Activated CD4-positive, alpha-beta T cell treated with anti-CD3 and anti-CD28 coated beads for 48 hours (primary cell): ENCODE measurements at regions not wholly inside any gene's neighbourhood (a gene's known extent, or its start where the extent isn't known, plus 50 kb on each side); places are given as distances from the start of the nearest gene placed in this dataset.
"Not testable (repeated sequence)": the region's sequence is repeated elsewhere in the genome, so short reads cannot be mapped to it uniquely, and the experiment has no call there.

Experiments
- DNase-seq: peaks from one replicate; pipeline ENCODE4 v3.0.0-alpha.2; 2020

GRCh38 chr3:106083207-106083606, 214.4 kb upstream of the CBLB start:
- DNase-seq, result no peak

GRCh38 chr3:106083854-106084253, 215.0 kb upstream of the CBLB start:
- no peak for DNase-seq

GRCh38 chr3:106086038-106086437, 217.2 kb upstream of the CBLB start:
- no peak for DNase-seq

- DNase-seq, result no peak
Observed at GRCh38 chr3:106086636-106087035, 217.8 kb upstream of the CBLB start.

DNA sequence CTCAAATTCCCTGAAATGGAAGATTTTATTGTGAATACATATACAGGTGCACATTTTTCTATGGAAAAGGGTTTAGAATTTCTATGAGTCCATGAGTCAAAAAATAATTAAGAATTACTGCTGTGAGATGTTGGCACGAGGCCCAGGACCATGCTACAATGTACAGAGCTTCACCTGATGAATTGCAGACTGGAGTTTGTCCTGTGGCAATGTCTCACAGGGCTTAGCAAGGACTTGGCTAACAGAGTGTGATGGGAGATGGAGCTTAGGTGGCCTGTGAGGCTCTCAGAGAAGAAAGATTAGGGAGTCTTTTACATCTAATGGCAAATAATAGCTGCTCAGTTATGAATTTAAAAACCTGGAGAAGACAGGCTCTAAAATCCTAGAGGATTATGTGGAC, 219.5 kb upstream of the CBLB start:
- DNase-seq, result no peak

DNA sequence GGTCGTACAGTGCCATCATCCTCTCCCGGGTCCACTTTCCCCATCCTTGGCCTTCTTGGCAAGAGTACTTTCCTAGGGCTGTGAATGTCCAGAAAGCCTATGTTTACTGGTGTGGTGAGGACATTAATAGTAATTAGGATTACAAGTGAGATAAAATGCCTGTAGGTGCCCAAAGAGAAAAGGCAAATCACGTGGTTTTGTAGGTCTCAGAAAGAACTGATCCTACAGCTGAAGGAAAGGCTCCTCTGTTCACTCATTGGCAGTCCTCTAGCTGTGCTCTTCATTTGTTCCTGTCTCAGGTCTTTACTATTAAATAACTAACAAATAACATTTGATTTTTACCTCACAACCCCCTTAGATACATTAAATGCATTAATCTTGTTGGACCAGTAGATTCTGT, 220.1 kb upstream of the CBLB start:
- DNase-seq, result no peak

DNA sequence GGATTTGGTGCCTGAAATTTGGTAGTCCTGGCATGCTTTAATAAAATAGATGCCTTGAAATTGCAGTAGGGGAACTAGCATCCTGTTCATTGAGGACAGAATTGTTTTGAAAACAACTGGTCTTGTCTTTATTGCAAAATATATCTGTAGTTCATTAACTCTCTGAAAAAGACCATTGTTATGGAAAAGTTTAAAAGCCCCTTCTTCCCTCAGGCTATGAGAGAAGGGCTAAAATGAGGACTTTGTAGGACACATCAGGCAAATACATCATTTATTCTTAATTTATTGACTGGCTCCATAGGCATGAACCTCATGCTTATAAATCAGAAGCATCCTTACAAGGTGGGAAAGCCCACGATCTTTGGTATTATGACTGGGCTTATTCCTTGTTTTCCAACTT, 221.0 kb upstream of the CBLB start:
- DNase-seq, result no peak

DNA sequence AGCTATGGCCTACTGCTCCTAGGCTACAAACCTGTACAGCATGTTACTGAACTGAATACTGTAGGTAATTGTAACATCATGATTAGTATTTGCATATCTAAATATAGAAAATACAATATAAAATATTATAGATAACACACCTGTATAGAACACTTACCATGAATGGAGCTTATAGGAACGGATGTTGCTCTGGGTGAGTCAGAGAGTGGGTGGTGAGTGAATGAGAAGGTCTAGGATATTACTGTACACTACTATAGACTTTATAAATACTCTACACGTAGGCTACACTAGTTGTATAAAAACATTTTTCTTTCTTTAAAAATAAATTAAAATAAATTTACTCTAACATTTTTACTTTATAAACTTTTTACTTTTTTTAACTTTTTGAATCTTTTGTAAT, 224.0 kb upstream of the CBLB start:
- peak; percentile 14 for DNase-seq

GRCh38 chr3:106093616-106094015, 224.8 kb upstream of the CBLB start:
- no peak for DNase-seq

- DNase-seq, result no peak
Observed at GRCh38 chr3:106097817-106098435, 229.1 kb upstream of the CBLB start.

GRCh38 chr3:106103383-106103782, 234.6 kb upstream of the CBLB start:
- no peak for DNase-seq

- DNase-seq, result no peak
Observed at GRCh38 chr3:106104078-106104477, 235.3 kb upstream of the CBLB start.

DNA sequence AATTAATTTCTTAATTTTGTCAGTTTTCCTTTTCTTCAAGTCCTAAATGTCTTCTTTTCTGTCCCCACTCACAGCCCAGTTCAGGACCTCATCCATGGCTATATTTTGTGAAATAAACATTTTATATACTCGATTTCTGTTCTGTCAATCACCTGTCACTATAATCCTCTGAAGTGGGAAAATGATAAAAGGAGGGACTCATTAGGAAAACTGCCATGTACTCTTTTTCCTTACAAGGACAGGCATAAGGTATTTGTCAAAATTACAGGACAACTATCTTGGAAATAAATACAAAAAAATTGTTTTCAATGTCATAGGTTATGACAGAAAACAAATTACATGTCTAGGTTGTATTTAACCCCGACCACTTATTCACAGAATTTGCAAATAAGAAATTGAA, 240.1 kb upstream of the CBLB start:
- DNase-seq, result no peak

GRCh38 chr3:106112561-106112960, 243.7 kb upstream of the CBLB start:
- DNase-seq, result not testable (repeated sequence)

DNA sequence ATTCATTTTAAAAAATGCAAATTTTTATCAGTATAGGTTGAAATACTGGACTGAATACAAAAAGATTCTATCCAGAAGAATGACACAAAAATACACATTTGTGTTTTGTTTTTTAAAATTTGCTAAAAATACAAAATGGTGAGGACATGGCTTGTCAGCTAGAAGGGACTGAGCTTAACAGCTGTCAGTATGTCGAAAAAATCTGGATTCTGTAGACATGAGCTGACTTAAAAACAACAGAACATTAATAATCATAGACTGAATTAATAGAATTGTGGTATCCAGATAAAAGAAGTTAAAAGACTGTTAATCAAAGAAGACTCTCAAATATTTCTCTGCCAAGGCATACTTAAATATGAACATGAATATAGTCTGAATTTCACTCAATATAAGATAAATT, 244.9 kb upstream of the CBLB start:
- no peak for DNase-seq

DNA sequence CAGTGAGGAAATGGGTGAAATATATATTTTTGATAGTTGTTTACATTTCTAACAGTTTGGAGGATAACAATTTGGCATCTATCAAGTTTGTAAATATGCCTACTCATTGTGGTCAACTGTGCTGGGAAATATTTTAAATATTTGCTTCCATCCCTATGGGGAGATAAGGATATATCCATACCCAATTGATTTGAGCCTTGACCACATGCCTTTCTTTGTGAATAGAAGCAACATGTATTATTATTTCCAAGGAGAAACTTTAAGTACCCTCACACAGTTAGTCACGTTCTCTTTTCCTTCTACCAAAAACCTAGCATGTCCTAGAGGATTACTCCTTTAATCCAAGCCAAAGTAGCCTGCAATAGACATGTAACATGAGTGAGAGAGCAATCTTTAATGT, 245.4 kb upstream of the CBLB start:
- DNase-seq, result no peak

DNA sequence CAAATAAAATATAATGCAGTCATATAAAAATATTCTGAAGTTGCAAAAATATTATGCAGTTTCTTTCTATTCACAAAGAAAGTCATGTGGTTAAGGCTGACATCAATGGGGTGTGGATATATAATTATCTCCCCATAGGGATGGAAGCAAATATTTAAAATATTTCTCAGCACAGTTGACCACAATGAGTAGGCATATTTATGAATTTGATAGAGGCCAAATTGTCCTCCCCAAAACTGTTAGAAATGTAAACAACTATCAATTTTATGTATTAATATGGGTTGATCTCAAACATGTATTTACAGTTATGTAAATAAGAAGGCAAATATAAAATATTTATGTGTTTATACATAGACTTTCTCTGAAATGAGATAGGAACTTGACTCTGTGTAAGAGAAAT, 246.0 kb upstream of the CBLB start:
- DNase-seq, result no peak

GRCh38 chr3:106115557-106115956, 246.7 kb upstream of the CBLB start:
- no peak for DNase-seq

DNA sequence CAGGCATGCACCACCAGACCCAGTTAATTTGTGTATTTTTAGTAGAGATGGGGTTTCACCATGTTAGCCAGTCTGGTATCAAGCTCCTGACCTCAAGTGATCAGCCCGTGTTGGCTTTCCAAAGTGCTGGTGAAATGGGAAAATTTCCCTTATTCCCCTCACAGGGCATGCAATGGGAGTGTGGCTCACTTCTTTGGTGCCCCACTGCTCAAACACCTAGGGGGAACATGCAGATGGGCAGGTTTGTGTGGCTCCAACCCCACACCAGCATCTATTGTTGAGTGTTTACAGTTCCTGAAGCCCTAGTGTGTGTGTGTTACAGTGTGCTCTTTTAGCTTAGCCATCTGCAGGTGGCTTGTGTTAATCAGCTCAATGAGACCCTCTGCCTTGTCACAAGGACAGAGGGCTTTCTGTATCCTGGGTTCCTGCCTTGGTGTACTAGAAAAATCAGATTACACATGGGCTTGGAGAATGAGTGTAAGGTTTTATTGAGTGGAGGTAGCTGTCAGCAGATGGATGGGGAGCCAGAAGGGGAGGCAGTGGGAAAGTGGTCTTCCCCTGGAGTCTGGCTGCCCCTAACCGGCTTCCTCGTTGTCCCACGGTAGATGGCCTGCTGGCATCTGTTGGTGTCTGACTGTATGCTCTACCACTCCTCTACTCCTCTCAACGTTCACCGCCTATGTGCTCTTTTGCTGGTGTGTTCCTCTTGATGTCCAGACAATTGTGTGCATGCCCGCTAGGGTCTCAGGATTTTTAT, 248.1 kb upstream of the CBLB start:
- DNase-seq, result no peak

DNA sequence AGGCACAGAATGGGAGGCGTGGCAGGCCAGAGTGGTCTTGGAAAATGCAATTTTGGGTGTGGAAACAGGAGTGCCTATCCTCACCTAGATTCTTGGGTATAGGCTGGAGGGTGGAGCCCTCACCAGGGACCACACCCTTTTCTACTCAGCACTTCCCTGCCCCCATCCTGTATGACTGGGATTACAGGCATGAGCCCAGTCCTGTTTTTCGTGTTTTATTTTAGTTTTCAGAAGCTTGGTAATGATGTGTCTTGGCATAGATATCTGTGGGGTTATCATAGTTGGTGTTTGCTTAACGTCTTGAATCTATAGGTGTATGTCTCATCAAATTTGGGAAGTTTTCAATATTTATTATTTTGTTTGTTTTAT, 248.7 kb upstream of the CBLB start:
- no peak for DNase-seq

DNA sequence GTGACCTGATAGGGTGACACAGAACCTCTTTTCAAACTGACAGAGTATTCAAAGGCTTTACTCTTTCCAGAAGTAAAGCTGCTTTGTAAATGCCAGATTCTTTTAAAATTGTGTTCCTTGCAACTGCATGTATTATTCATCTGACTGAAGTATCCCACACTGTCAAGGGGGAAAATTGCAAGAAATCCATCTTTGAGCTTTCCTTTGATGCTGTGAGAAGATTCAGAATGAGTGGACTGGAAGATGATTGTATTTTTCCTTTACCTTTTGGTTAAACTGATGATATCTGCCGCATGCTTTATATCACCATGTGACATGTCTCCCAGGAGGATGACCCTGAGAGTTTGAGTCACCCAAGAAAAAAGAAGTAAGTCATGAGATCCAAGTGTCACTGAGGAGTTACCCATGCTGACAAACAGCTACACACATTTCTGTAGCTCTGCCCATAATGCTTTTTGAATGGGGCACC, 250.8 kb upstream of the CBLB start:
- peak; percentile 34 for DNase-seq

- no peak for DNase-seq
Observed at GRCh38 chr3:106120356-106120755, 251.5 kb upstream of the CBLB start.

DNA sequence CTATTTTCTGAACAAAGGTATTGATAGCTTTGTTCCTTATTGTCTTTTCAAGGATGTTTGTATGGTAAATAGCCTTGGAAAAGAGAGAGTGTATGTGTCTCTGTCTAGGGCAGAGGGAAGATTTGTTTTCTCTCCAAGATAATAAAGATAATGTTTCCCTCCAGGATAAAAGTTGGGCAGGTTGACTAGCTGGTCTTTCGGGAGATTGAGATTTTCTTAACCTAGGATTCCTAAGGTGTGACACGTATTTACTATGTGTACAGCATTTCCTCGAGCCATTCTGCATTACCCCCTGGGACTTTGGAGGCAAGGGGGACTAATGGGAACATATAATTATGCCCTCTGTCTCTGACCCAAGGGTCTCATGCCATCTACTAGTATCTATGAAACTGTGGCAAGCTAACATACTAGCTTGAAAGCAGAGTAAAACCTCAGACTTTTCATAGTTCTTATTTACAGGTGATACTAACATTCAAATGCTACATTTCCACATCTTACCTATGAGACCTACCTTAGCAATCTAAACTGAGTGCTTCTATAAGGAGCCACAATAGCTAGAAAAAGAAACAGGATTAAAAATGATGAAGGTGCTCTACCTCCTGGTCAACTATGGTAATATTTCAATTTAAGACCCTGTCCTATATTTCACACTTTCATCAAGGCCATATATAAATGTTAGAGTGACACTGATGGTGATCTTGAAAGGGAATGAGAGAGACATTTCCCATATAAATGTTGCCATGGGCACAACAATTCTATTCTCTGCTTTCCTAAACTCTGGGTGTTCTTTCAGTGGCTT, 252.9 kb upstream of the CBLB start:
- no peak for DNase-seq

GRCh38 chr3:106124818-106125217, 256.0 kb upstream of the CBLB start:
- DNase-seq, result no peak
